H1 (cell line): ENCODE measurements at regions not wholly inside any gene's neighbourhood (a gene's known extent, or its start where the extent isn't known, plus 50 kb on each side); places are given as distances from the start of the nearest gene placed in this dataset. TPM values are rescaled to one million over a fixed set of nuclear protein-coding genes. Genes with fewer than 3 reads are reported as not detected.
"Not testable (repeated sequence)": the region's sequence is repeated elsewhere in the genome, so short reads cannot be mapped to it uniquely, and the experiment has no call there.

Experiments
- CTCF ChIA-PET: fragments of 300-600 bp; sonication (Branson Sonifier 250); formaldehyde crosslinking; loops from one replicate; lab custom pipeline; 2021; ENCODE audit not compliant: partially characterized antibody; lab: Charles Lee
- POLR2A ChIA-PET: fragments of 300-600 bp; sonication (Branson Sonifier 250); formaldehyde crosslinking; loops from one replicate; lab custom pipeline; 2021; ENCODE audit warnings: inconsistent platforms; ENCODE audit not compliant: partially characterized antibody; lab: Charles Lee
- DNase-seq, 2 experiments: peaks; one replicate each; pipeline versions ENCODE4 v3.0.0 to v3.0.0-alpha.2; 2010 to 2022; ENCODE audit warnings: low spot score in 2 of 2, low read depth in 1 of 2, mixed read lengths in 1 of 2
- FAIRE-seq: peaks from 2 replicates; lab custom pipeline; 2011; peaks lifted over from hg19 to GRCh38; lab: Jason Lieb, UNC
- H2AFZ ChIP-seq: 2 replicates; pipeline ENCODE4 v1.8.1; 2012; ENCODE audit warnings: low read length, inconsistent platforms
- H2AK5ac ChIP-seq: 2 replicates; pipeline ENCODE4 v1.6.1; 2013; ENCODE audit warnings: low read depth, low read length
- H2BK120ac ChIP-seq: replicated peaks from 2 replicates; pipeline ENCODE3; 2013; ENCODE audit warnings: low read depth, low read length, inconsistent platforms
- H2BK12ac ChIP-seq: 2 replicates; pipeline ENCODE4 v1.6.1; 2013; ENCODE audit warnings: low read depth, low read length
- H2BK15ac ChIP-seq: 2 replicates; pipeline ENCODE4 v1.6.1; 2013; ENCODE audit warnings: low read length
- H2BK20ac ChIP-seq: 2 replicates; pipeline ENCODE4 v1.6.1; 2013; ENCODE audit warnings: low read length
- H2BK5ac ChIP-seq: 2 replicates; pipeline ENCODE4 v1.6.1; 2013; ENCODE audit warnings: low read depth, low read length
- H3K14ac ChIP-seq: 2 replicates; pipeline ENCODE4 v1.6.1; 2013; ENCODE audit warnings: inconsistent platforms; ENCODE audit not compliant: insufficient read length
- H3K18ac ChIP-seq: 2 replicates; pipeline ENCODE4 v1.6.1; 2013; ENCODE audit warnings: low read length; ENCODE audit errors: extremely low read depth
- H3K23ac ChIP-seq: 2 replicates; pipeline ENCODE4 v1.6.1; 2013; ENCODE audit warnings: inconsistent platforms; ENCODE audit not compliant: insufficient read length
- H3K23me2 ChIP-seq: 2 replicates; pipeline ENCODE4 v1.6.1; 2013; ENCODE audit warnings: low read depth, low read length
- H3K27ac ChIP-seq: 2 replicates; pipeline ENCODE4 v1.6.1; 2011; ENCODE audit warnings: low read depth, low read length, inconsistent platforms
- H3K27me3 ChIP-seq, 4 experiments: replicated peaks in 1 of 4; 1 replicate in 1 of 4; 2 replicates in 3 of 4; pipeline versions ENCODE4 v1.6.1 to v1.8.1; 2011 to 2013; ENCODE audit warnings: low read length in 3 of 4, mild to moderate bottlenecking in 3 of 4, inconsistent platforms in 2 of 4, mixed read lengths in 2 of 4, moderate library complexity in 1 of 4; ENCODE audit not compliant: control insufficient read depth in 3 of 4, insufficient read depth in 3 of 4; ENCODE audit errors: extremely low read depth in 1 of 4
- H3K36me3 ChIP-seq, 4 experiments: 2 replicates each; pipeline versions ENCODE4 v1.6.1 to v1.8.1; 2011 to 2013; ENCODE audit warnings: mild to moderate bottlenecking in 4 of 4, low read length in 3 of 4, moderate library complexity in 2 of 4, control low read depth in 1 of 4, inconsistent platforms in 1 of 4; ENCODE audit not compliant: insufficient read depth in 4 of 4, control insufficient read depth in 2 of 4
- H3K4ac ChIP-seq: replicated peaks from 2 replicates; pipeline ENCODE3; 2013; ENCODE audit warnings: low read length, low read depth, mixed read lengths, inconsistent platforms; ENCODE audit not compliant: insufficient read length
- H3K4me1 ChIP-seq, 4 experiments: replicated peaks in 1 of 4; 1 replicate in 1 of 4; 2 replicates in 3 of 4; pipeline versions ENCODE4 v1.6.1 to v1.8.1; 2011 to 2013; ENCODE audit warnings: low read length in 3 of 4, inconsistent platforms in 2 of 4, mixed read lengths in 1 of 4; ENCODE audit not compliant: insufficient read depth in 4 of 4, control insufficient read depth in 3 of 4
- H3K4me2 ChIP-seq, 2 experiments: 2 replicates each; pipeline versions ENCODE4 v1.6.1 to v1.8.1; 2011 to 2013; ENCODE audit warnings: low read depth in 2 of 2, low read length in 2 of 2, control low read depth in 1 of 2, inconsistent platforms in 1 of 2, mild to moderate bottlenecking in 1 of 2; ENCODE audit not compliant: insufficient read depth in 1 of 2
- H3K4me3 ChIP-seq, 4 experiments: fragments of 200-600, 300-600 bp in 1 of 4; sonication (generic), shearing (Covaris generic), sonication (Bioruptor Twin) in 1 of 4; 2 replicates each; pipeline versions ENCODE4 v1.5.1 to v1.8.1; 2011 to 2016; ENCODE audit warnings: low read length in 4 of 4, low read depth in 3 of 4, control low read depth in 2 of 4, inconsistent platforms in 2 of 4, mild to moderate bottlenecking in 2 of 4, mixed read lengths in 1 of 4, moderate library complexity in 1 of 4; ENCODE audit not compliant: insufficient read depth in 2 of 4; ENCODE audit errors: extremely low read depth in 1 of 4
- H3K56ac ChIP-seq: replicated peaks from 2 replicates; pipeline ENCODE3; 2013; ENCODE audit warnings: low read depth, mild to moderate bottlenecking, mixed read lengths, low read length, inconsistent platforms; ENCODE audit not compliant: insufficient read length
- H3K79me1 ChIP-seq: 2 replicates; pipeline ENCODE4 v1.6.1; 2013; ENCODE audit warnings: low read depth, low read length, control low read depth
- H3K79me2 ChIP-seq, 2 experiments: 2 replicates each; pipeline versions ENCODE4 v1.6.1 to v1.8.1; 2012 to 2013; ENCODE audit warnings: low read length in 2 of 2, mild to moderate bottlenecking in 2 of 2, inconsistent platforms in 1 of 2; ENCODE audit not compliant: insufficient read depth in 2 of 2, control insufficient read depth in 1 of 2
- H3K9ac ChIP-seq, 4 experiments: replicated peaks in 1 of 4; 1 replicate in 1 of 4; 2 replicates in 3 of 4; pipeline versions ENCODE4 v1.6.1 to v1.8.1; 2011 to 2013; ENCODE audit warnings: low read depth in 3 of 4, low read length in 3 of 4, control low read depth in 2 of 4, mild to moderate bottlenecking in 2 of 4, moderate library complexity in 2 of 4, inconsistent platforms in 1 of 4; ENCODE audit errors: extremely low read depth in 1 of 4
- H3K9me3 ChIP-seq, 2 experiments: 2 replicates each; pipeline versions ENCODE4 v1.6.1 to v1.8.1; 2012 to 2013; ENCODE audit warnings: mild to moderate bottlenecking in 2 of 2, moderate library complexity in 2 of 2, control low read depth in 1 of 2, inconsistent platforms in 1 of 2, low read depth in 1 of 2, low read length in 1 of 2, mixed read lengths in 1 of 2; ENCODE audit not compliant: insufficient read depth in 2 of 2
- H4K20me1 ChIP-seq, 2 experiments: replicated peaks in 1 of 2; 2 replicates each; pipeline versions ENCODE3 to v1.8.1; 2011 to 2013; ENCODE audit warnings: inconsistent platforms in 2 of 2, low read length in 2 of 2, mild to moderate bottlenecking in 1 of 2; ENCODE audit not compliant: insufficient read depth in 2 of 2, control insufficient read depth in 1 of 2
- H4K5ac ChIP-seq: 2 replicates; pipeline ENCODE4 v1.6.1; 2013; ENCODE audit warnings: low read length, low read depth, mixed read lengths, inconsistent platforms; ENCODE audit not compliant: insufficient read length
- H4K8ac ChIP-seq: 2 replicates; pipeline ENCODE4 v1.8.0; 2013; ENCODE audit warnings: mild to moderate bottlenecking, moderate library complexity, low read length, inconsistent platforms; ENCODE audit not compliant: insufficient read depth; ENCODE audit errors: extremely low read depth
- H4K91ac ChIP-seq: replicated peaks from 2 replicates; pipeline ENCODE3; 2013; ENCODE audit warnings: low read length, mixed read lengths, inconsistent platforms; ENCODE audit not compliant: insufficient read length
- WGBS, 2 experiments: shearing (Covaris generic) in 1 of 2; methylation state at CpG; one replicate each; pipeline versions ENCODE4 v1.1.6 to v1.1.7; 2013 to 2015; ENCODE audit warnings: low lambda C conversion rate in 2 of 2, mixed read lengths in 2 of 2, inconsistent platforms in 1 of 2, low coverage in 1 of 2, missing lambda C conversion rate in 1 of 2; ENCODE audit not compliant: insufficient replicate concordance in 2 of 2, insufficient coverage in 1 of 2, insufficient read length in 1 of 2; ENCODE audit errors: extremely low coverage in 1 of 2, missing lambda C conversion rate in 1 of 2; 5-methylcytosine and 5-hydroxymethylcytosine counted together
- small RNA-seq: library from polyadenylated mRNA; stranded (forward); fragments of <200 nt; extraction: miRNeasy Mini kit (QIAGEN cat#:217004); gene quantifications from one replicate; pipeline ENCODE3, GENCODE V24; 2013; ENCODE audit not compliant: insufficient read depth

DNA sequence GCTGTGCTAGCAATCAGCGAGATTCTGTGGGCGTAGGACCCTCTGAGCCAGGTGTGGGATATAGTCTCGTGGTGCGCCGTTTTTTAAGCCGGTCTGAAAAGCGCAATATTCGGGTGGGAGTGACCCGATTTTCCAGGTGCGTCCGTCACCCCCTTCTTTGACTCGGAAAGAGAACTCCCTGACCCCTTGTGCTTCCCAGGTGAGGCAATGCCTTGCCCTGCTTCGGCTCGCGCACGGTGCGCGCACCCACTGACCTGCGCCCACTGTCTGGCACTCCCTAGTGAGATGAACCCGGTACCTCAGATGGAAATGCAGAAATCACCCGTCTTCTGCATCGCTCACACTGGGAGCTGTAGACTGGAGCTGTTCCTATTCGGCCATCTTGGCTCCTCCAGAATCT is 56.1 kb upstream of the H2AZ1 start:
- POLR2A ChIA-PET, H3K27me3 ChIP-seq: not testable (repeated sequence)

More for the DNA sequence above, 56.1 kb upstream of the H2AZ1 start:
- DNase-seq, H3K27ac ChIP-seq, H2AFZ ChIP-seq, CTCF ChIA-PET, H3K14ac ChIP-seq, H3K36me3 ChIP-seq, H3K18ac ChIP-seq, H3K4me1 ChIP-seq, H3K4me3 ChIP-seq, H3K9me3 ChIP-seq, H3K56ac ChIP-seq, H4K8ac ChIP-seq, H2BK12ac ChIP-seq, H4K5ac ChIP-seq, H3K9ac ChIP-seq, H2BK5ac ChIP-seq, H3K23me2 ChIP-seq, H2BK15ac ChIP-seq, H4K20me1 ChIP-seq, H3K4me2 ChIP-seq, FAIRE-seq, H3K4ac ChIP-seq, H2AK5ac ChIP-seq, H2BK20ac ChIP-seq, H3K23ac ChIP-seq, H4K91ac ChIP-seq, H3K79me2 ChIP-seq, H3K79me1 ChIP-seq, H2BK120ac ChIP-seq: not testable (repeated sequence)
- WGBS, 2 experiments = 90% methylated on average over 9 of the region's 23 CpGs; no CpG with 5 or more reads in 1 of the 2 experiments

Small RNA genes in the stretch of these regions (small RNA-seq; reads per million reads assigned to genes)
- gene DYNLL1P6 = not detected
